GM19395 (cell line): ENCODE measurements at regions not wholly inside any gene's neighbourhood (a gene's known extent, or its start where the extent isn't known, plus 50 kb on each side); places are given as distances from the start of the nearest gene placed in this dataset.

ENCODE experiments used
- ATAC-seq: cut with Tn5 transposase; IDR thresholded peaks from one replicate; pipeline ENCODE4 v1.9.1; 2021; ENCODE audit warnings: mild to moderate bottlenecking, moderate library complexity; ENCODE audit not compliant: unreplicated experiment

DNA sequence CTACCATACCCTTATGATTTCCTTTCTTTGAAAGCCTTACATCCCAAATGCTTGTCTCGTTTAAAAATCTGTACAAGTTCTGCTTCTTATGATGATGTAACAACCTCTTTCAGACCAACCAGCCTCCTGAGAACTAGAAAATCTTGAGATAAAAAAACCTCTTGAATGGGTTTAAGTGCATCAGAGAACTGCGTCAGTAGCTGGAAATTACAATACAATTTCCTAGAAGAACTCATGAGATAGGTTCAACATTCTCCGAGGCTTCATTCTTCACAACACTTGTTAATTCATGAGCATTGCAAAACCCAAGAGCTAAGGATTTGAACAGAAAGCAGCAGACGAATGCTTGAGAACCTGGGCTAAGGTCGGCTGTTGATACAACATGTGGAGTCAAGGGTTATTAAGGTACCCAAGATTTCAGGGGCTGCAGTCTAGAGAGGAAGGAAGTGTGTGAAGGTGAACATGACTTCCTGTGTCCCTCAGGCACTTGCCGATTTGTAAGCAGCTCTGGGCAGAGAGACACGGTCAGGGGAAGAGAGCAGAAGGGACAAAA is 286.0 kb downstream of the ICE1 start:
- no peak for ATAC-seq

DNA sequence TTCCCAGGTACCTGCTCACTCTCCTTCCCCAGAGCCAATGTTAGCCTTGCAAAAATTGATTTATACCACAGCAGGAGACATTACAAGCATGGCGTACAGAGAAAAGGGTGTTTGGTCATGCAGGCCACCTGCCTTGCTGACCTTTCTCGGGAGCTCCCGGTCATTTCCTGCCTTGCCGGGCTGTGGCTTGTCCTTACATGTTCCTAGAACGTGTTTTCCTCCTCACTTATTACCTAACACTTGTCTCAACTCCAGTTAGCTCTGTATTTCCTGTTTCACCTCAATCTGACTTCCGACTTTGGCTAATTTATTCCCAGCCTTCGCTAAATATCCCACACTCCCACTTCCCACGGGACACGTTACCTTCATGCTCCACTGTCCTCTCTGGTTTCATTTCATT is 282.5 kb downstream of the ICE1 start:
- no peak for ATAC-seq

DNA sequence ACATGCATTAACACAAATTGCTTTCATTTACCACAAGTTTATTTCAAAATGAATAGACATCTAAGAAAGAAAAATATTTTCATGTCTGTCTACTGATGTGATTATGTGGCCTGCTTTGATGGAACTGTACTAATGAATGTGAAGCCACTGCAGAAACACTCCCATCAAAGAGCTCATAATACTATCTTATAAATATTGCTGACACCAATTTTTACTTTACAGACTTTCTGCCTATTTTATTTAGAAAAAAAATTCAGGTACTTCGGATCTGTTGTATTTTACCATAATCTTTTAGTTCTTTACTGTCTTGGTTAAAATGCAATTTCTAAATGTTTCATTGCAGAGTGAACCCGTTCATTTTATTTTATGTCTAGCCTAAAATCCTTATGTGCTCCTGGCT is 281.9 kb downstream of the ICE1 start:
- no peak for ATAC-seq

DNA sequence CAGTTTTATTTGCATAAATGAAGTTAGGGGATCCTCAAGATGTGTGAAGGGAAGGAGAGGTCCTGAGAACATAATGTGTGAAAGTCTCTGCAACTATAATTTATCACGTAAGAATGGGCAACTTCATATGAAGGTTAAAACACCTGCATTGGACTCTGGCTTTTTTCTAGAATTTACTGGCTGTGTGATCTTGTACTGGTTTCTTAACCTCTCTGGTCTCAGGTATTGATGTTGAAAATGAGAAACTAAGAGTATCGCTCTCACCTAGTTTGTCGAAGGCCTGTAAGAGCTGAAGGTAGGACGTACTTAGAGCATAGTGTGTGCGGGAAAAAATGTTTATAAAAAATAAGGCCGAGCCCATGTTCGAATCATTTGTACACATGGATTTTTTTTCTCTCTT is 280.5 kb downstream of the ICE1 start:
- no peak for ATAC-seq

DNA sequence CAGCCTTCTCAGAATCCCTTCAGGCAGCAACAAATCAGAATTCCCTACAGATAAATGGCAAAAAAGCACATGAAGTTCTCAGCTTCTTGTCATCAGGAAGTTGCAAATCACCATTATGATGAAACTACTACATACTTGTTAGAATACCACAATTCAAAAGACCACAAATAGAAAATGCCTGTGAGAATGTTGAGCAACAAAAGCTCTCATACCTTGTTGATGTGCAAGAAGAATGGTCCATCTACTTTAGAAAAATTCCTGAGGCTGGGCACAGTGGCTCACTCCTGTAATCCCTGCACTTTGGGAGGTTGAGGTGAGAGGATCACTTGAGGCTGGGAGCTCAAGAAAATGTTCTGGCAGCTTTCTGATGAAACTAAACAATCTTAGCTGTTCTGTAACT is 278.1 kb downstream of the ICE1 start:
- ATAC-seq = no peak

DNA sequence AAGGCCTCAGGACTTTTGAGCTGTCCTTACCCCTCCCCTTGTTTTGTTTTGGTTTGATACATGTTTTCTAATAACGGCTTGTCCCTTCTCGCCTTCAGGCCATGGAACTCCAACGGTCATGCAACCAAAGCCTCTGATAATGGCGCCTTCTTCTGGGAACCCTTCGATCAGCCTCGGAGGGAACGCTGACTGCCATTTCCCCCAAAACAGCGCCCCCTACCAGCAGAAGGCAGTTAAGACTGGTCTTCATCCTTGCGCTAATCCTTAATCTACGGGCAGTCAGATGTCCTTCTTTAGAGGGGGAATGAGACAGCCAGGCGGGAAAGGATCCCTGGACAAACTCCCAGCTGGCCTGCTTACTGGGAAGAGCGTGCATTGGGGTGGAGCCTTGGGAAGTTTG is 276.6 kb downstream of the ICE1 start:
- ATAC-seq = no peak

DNA sequence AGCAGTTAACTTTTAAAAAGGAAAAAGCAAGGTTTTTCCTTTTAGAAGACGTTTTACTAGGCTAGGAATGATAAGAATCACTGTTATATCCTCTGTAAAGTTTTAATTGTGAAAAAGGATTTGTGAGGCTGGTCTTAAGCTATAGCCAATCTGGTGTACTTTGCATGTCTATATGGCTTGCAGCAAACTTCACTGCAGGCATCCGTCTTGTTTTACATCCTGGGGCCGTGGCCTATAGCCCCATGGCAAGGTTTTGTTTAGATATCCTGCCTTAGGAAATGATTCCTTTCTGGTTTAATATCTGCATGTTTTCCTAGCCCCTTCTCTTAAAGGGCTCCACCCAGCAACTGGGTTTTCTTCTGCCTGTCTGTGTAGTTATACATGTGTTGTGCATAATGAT is 272.8 kb downstream of the ICE1 start:
- no peak for ATAC-seq

DNA sequence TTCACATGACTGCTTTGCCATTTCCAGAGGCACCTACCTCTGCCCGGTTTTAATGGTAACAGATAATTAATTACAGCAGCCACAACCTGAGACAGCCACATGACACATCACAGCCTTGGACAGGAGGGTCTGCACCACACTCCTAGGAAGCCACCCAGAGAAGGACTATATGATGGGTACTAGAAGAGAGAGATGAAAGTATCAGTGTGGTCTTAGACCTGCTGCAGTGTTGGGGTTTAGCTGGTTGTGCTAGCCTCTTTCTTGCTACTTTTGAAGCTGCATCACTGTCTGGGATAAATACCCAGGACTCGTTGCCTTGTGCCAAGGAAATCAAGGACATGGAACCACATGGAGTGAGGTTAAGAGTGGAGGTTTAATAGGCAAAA is 266.4 kb downstream of the ICE1 start:
- no peak for ATAC-seq

DNA sequence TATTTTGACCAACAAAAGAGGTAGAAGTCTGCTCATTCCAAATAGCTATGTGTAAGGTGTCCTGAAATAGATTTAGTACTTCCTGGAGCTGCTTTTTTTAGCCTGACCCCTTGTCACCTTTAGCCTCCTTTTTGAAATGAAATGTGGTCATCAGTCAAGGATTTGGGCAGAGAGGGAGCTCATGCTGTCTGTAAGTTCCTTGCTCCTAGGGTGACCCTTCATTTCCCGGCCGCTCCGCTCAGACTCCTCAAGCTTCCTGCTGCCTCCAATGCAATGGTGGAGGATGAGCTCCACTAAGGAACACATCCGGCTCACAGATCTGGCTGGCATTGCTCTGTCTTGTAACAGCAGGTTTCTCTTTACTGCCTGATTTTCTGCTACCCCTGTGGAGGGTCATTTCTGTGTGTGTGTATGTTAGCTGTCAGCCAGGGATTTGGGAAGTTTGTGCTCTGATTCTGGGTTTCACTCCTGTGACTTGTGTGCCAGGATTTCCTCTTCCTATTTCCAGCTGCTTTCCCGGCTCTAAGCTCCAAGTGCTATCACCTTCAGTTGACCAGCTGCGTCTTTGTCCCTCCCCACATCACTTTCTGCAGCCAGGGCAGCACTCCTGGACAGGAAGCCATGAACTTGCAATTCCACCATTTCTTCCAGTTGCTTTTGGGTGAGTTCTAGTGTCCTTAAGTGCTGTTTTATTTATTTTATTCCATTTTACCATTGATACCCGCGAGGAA is 265.9 kb downstream of the ICE1 start:
- no peak for ATAC-seq

DNA sequence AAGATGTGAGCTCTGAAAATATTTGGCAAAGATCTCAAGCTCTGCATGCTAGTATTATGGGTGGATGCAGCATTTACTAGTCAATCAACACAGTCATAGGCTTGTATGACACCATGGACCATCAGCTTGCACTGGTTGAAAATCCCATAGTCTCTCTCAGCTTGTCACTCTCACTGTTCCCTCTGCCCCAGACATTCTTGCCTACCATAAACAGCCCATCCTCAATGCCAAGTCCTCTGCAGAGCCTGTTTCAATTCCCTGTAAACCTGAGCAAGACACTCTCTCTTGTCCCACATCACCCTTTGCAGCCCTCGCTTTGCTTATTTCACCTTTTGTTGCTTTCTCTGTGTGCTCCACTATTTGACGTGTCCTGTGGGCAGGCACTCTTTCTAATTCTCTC is 264.6 kb downstream of the ICE1 start:
- ATAC-seq = no peak

DNA sequence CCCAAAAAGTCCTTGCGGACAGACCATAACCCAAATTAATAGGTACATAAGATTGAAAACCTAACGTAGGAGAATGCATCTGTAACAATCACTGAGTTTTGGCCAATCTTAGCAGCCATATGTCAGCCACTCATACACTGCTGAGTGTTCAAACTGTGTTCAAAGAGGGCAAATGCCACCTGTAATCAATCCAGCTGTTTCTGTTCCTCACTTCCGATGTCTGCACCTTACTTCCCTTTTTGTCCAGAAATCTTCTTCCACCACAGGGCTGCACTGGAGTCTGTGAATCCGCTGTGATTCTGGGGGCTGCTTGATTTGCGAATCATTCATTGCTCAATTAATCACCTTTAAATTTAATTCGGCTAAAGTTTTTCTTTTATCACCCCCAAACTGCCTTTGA is 263.9 kb downstream of the ICE1 start:
- ATAC-seq = no peak

DNA sequence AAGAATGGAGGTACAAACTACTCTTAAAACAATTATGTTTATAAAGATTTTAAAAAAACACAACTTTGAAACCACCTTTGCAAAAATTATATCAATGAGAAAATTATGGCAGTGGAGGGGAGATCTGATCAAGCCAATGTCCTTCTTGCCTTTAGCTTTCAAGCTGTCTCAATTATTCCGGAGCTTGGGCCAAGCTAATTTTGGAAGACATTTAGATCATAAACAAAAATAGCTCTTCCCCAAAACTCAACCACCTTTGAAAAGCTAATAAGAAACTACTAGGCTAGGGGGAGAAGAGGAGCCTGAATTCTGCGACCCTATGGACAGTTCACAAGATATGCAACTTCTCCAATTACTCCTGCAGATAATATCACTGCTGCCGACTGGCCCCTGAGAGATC is 263.3 kb downstream of the ICE1 start:
- ATAC-seq = no peak

DNA sequence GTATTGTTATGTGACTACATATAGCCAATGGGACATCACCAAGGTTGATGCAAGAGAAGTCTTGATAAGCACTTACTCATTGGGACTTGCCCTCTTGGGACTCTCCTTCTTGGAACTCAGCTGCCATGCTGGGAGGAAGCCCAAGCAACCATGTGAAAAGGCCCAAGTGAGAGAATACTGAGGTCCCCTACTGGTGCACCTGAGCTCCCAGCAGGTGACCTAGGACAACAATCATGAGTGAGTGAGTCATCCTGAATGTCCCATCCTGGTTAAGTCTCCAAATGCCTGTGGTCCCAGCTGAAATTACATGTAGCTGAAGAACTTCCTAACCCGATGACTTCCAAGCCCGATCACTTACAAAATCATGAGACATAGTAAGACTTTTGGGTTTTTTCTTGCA is 260.7 kb downstream of the ICE1 start:
- ATAC-seq = no peak

DNA sequence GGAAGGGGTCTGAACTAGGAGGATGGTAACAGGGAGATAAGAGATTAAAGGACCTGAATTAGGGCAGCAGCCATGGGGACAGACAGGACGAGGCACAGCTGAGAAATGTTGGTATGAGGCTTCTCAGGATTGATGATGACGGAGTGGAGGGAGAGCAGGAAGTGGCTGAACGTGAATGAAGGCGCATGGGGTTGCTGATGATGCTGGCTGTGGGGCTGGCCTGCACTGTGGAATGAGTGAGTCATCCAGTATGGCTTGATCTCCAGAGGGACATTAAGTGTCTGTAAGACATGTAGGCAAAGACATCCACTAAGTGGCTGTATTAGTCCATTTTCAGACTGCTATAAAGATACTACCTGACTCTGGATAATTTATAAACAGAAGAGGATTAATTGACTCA is 256.4 kb downstream of the ICE1 start:
- ATAC-seq = no peak

DNA sequence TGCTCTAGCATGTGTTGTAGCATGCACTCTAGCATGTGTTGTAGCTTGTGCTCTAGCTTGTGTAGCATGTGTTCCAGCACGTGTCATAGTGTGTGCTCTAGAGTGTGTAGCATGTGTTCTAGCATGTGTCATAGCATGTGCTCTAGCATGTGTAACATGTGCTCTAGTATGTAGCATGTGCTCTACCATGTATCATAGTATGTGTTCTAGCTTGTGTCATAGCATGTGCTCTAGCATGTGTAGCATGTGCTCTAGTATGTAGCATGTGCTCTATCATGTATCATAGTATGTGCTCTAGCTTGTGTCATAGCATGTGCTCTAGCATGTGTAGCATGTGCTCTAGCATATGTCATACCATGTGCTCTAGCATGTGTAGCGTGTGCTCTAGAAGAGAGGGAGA is 255.3 kb downstream of the ICE1 start:
- no peak for ATAC-seq

DNA sequence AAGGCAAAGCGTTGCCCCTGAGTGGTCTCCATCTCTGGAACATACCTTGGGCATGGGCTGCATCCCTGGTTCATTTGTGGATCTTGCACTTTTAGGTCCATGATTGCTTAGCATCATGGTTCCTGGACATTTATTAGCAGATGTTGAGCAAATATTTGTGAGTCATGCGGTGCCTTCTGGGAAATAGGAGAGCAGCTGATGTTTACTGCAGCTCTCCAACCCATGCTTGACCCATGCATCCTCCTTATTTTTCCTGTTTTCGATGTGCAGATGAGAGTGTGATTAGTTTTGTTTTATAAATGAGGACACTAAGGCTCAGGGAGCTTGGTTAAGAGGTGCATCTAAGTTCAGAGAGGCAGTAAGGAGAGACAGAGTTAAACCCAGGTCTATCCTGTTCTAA is 253.7 kb downstream of the ICE1 start:
- ATAC-seq = no peak

DNA sequence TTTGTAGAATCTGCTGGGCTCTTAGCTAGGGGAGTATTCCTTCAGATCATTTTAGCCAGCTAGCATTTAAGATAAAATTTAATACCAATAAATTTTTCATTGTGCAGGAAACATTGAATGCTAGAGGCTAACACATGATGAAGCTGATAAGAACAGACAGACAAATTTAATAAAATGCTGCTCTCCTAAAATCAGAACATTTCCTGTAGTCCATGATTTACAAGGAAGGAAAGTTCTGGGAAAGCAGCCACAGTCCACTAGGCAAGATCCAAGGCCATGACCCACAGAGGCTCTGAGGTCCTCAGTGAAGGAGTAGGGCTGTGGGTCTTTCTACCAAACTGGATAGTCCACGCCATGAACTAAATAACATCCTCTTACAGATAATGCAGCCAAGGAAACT is 253.0 kb downstream of the ICE1 start:
- ATAC-seq = no peak

DNA sequence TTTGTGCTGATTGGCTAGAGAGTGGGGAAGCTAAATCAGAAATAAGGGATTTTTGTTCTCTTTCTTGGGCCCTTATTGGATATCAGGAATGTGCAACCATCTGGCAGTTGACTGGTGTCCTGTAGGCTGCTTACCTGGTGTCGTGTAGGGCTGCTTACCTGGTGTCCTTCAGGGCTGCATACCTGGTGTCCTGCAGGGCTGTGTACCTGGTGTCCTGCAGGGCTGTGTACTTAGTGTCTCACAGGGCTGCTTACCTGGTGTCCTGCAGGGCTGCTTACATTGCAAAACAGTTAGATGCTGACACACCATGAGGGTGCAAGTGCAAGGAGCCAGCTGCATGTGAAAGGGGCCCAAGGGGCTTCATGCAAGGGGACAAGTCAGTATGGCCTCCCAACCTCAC is 249.3 kb downstream of the ICE1 start:
- ATAC-seq = no peak

DNA sequence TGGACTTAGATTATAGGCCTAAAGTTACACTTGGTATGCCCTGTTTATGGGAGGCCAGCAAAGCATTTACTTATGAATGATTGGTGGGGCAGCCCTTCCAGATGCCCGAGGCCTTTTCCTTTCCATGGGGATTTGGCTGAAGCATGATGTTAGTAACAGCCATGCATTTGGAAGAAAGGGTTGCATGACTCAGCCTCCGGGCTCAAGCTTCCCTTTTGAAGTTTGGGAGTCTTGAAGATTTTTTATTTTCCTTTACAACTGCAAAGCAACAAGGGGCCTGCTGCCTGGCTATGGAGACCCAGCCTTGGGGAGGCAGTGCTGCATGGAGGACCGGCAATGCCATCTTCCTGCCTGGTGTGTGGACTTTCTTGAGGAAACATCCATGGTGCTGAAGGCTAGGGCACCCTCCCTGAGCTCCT is 244.7 kb downstream of the ICE1 start:
- ATAC-seq = no peak

DNA sequence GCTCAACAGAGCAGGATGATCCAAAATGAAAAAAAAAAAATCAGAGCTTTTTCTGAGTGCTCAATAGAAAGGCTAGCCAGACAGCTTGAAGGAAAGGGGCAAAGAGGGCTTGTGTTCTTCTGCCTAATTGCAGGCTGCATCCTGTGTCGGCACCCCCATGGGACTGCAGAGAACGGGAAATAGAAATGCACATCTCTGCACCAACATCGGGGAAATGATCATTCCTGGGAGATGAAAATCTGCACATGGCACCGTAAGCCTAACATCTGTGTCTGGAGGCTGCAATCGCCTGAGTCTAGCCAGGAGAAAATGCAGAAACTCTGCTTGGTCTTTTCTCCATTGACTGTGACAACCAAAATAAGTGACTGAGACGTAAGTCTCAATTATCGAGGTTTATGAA is 243.9 kb downstream of the ICE1 start:
- no peak for ATAC-seq

DNA sequence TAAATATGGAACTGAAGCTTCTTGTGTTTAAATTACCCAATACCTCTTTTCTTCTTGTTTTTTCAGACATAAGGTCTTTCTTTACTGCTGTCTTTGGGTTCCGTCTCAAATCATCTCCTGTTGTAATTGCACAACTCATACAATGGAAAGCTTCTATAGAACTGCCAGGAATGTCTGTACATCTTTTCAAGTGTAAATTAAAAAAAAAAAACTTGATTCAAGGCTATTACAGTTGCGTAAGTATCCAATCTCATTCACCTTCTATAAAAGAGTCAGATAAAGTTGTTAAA is 243.5 kb downstream of the ICE1 start:
- ATAC-seq = no peak

DNA sequence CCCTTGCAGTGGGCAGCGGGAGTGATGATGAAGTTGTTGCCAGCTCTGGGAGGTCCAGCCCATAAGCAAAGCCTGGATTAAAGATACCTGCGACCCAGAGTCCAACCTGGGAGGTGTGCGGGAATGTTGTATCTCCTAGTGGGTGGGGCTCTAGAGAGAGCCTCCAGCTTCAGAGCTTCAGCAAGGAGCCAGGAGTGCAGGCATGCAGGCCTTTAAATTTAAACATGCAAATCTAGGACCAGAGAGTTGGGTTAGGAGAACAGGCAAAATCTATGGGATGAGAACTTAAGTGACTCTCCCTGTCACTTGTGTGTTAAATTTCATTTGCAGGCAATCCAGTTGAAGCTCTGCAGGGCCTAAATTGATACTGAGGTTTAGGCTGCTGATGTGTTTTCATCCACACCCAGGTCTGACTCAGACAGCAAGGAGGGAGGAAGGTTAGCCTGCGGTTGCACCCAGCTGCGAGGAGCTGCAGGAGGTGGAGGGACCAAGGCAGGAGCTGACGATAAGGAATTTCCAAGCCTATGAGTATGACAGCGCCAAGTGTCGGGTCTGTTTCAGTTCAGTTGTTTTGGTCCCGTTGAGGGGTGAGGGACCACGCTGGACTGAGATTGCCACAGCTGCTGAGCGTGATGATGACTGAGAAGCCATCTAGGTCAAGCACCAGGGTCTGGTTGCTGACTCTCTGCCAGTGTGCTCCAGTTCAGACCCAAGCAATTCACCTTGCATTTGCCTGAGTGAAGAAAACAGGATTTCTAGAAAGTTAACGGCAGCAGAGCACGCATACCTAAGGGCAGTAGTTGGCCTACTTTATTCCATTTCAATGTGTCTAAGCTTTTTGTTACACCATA is 243.0 kb downstream of the ICE1 start:
- ATAC-seq = no peak
